GM19438 (cell line): ENCODE measurements at regions not wholly inside any gene's neighbourhood (a gene's known extent, or its start where the extent isn't known, plus 50 kb on each side); places are given as distances from the start of the nearest gene placed in this dataset.
"Not testable (repeated sequence)": the region's sequence is repeated elsewhere in the genome, so short reads cannot be mapped to it uniquely, and the experiment has no call there.

Experiments used
- ATAC-seq: cut with Tn5 transposase; IDR thresholded peaks from one replicate; pipeline ENCODE4 v1.9.1; 2021; ENCODE audit warnings: low read depth; ENCODE audit not compliant: unreplicated experiment

DNA sequence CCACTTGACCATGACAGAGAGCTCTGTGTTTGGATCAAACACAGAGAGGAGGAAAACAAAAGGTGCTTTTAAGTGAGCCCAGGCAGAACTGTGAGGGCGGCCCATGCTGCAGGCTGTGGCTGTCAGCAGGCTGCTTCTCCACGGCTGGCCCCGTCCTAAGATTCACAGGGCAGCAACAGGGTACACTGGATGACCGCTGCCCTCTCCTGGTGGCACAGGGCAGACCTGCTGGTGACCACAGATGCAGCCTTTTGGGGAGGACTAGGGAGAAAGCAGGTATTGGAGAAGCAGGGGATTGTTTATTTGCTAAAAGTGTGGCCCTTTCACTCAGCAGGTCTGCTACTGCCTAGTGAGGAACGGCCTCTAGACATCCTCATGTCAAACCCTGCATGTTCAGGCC lies 183.7 kb downstream of the ADRA2C start:
- not testable (repeated sequence) for ATAC-seq

DNA sequence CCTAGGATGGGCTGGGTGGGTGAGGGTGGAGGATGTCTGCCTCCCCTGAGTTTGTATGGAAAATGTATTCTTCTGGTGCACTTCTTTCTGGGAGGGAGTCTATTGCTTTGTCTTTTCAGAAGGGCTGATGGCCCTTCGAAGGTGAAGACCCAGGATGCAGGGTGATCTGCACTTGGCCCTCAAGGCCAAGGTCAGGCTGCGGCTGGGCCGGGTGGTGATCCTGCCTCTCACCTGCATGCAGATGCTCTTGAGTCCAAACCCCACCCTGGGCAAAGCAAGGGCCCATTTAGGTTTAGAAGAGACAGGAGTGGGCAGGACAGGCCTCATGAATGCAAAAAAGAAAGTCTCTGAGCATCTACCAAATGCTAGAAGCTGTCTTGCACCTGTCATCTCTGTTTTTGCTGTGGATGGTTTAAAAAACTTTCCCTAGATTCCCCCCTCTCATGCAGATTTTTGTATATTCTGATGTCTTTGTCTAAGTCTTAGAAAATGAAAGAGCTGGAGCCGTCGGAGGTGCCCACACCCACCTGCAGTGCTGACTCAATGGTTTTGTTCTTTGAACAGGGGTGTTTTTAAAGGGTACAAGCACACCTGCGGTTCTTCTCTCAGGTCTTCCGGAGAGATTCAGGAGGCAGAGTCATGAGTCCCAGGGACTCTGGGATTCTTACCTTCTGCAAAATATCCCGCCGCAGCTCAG lies 186.4 kb downstream of the ADRA2C start:
- not testable (repeated sequence) for ATAC-seq

DNA sequence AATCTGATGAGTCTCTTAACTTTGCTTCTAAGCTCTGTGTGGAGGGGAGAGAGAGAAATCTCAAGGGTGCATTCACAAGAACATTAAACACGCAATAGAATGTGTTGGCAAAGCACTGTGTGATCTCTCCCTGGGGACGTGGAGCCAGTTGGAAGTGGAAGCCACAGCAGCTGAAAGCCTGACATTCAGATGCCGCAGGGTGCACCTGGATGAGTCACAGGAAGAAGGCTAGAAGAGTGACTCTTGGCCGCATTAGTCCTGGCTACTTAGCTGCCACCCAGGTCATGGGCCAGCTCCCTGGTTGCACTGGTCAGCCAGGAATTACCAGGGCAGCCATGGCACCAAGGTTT lies 186.9 kb downstream of the ADRA2C start:
- ATAC-seq, result not testable (repeated sequence)

DNA sequence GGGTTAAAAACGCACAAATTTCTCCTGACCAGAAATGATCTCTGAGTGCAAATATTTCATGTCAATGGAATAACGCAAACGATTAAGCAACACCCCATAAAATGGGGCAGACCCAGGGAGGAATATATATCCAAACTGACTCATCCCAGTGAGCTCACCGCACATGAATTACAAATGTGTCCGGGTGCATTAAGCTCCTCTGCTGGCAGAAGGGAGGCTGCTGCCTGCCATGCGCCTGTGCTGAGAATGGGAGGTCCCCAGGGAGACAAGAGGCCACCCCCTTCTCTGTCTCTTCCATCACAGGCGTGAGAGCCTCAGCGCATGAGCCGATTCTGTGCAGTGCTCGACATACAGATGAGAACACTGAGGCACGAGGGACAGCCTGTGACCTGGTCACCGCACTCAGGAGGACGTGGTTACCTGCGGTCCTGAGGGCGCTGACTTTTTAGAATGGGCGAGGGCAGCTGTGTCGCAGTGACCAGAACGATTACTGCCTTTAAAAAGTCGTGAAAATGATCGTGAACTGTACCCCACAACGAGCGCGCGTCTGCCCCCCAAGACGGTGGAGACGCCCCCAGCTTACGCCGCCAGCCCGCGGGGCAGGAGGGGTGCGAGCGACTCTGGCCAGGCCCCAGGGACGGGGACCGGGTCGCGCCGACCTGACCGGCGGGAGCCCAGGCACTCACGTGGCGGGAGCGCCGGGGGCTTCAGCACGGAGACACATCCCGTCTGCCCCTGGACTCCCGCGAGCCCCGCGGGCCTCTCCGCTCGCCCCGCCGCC lies 188.5 kb downstream of the ADRA2C start:
- ATAC-seq, result not testable (repeated sequence)

DNA sequence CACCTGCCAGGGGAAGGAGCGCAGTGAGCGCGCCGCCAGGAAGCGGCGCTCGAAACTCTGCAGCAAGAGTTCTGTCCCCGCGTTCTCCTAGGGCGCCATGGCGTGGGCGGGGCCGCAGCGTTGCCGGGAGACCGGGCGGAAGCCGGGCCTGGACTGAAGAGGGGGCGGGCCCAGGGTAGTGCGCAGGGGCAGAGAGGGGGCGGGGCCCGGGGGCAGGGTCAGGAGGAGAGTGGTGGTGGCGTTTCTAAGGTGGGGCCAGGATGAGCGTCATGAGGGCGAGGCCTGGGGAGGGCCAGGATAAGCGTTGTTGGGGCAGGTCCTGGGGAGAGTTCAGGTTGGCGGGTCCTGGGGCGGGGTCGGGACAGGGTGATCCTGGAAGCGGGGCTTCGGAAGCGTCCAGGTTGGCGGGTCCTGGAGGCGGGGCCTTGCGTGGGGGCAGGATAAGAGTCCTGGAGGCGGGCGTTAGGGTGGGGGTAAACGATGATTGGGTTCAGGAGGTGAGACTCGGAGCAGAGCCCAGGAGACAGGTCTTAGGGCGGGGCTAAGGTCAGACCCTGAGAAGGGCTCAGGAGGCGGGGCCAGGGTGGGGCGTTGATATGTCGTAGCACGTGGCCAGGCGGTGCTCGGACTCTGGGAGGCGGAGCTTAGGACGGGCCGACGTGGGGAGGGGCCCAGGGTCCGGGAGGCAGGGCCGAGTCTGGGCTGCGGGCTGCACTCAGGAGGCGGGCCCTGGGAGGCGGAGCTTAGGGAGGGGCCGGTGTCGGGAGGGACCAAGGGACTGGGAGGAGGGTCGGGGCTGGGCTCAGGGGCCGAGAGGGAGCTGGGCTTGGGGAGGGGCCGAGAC lies 189.4 kb downstream of the ADRA2C start:
- peak; percentile 99 for ATAC-seq

DNA sequence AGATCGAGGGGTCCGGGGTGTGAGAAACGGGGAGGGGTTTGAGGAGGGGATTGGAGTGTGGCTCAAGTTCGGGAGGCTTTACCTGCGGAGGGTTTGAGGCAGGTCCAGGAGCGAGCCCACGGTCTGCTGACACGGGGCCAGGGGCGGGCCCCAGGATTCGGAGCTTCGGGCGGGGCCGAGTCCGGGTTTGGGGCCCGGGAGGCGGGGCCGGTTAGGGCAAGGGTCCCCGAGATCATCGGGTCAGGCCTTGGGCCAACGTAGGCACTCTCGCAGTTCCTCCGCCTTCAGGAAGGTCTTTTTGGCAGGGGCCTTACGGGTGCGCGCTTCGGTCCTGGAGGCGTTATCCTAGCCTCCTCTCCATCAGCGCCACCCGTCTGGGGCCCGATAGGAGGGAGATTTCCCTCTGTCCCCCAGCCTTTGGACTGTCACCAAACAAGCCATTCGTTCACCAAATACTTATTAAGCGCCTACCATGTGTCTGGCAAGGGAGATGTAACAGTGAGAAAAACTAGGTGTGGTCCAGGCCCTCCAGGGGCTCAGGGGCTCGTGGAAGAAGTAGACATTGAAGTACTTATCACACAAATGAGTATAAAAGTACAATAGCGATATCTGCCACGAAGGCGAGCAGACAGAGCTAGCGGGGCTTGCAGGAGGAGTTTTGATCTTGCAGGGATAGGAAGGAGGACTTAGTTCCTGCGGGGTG lies 190.1 kb downstream of the ADRA2C start:
- ATAC-seq, result not testable (repeated sequence)

DNA sequence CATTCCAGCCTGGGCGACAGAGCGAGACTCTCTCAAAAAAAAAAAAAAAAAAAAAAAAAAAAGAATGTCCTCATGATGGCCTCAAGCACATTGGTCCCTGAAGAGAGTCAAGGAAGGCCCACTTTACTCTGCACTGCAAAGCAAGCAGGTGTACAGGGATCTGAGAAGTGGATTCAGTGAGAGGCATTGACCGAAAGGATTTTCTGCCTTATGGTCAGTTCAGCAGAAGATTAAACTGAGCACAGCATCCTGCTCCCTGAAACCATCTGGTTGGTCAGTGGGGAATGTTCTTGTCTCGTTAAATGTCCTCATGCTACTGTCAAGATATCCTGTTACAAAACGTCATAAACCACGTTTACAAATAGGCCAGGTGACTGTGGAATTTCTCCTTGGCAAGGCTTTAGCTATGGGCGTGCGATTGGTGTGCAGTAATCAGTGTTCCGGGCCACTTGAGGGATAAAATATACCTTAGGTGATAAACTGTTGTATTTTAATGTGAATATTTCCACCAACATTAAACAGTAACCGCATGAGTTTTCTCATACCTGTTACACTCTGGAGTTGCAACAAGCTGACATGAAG lies 195.0 kb downstream of the ADRA2C start:
- ATAC-seq, result not testable (repeated sequence)

DNA sequence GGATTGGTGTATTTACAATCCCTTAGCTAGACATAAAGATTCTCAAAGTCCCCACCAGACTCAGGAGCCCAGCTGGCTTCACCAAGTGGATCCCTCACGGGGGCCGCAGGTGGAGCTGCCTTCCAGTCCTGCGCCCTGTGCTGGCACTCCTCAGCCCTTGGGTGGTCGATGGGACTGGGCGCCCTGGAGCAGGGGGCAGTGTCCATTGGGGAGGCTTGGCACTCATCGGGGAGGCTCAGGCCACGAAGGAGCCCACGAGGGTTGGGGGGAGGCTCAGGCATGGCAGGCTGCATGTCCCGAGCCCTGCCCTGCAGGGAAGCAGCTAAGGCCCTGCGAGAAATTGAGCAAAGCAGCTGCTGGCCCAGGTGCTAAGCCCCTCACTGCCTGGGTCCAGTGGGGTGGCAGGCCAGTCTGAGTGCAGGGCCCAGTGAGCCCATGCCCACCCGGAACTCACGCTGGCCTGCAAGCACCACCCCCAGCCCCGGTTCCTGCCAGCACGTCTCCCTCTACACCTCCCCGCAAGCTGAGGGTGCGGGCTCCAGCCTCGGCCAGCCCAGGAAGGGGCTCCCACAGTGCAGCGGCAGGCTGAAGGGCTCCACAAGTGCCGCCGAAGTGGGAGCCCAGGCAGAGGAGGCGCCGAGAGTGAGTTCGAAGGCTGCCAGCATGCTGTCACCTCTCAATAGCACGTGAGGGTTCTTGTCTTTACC lies 198.5 kb downstream of the ADRA2C start:
- not testable (repeated sequence) for ATAC-seq

DNA sequence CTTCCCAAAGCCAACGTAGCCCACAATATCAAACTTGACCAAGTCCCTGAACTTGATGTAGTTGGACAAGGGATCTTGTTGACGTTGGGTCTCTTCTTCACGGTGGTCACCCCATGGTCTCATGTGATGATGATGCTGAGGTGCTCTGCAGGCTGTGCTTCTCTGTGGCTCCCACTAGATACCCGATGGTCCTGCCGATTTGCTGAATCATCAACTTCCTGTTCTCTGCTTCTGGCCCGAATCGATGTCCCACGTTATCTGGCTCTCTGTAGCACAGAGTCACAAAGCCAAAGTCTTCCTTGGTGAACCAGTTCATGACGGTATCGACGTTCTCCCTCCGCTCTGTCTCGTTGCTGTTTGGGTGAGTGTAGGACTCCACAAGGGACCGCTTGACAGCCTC lies 201.0 kb downstream of the ADRA2C start:
- ATAC-seq, result not testable (repeated sequence)

DNA sequence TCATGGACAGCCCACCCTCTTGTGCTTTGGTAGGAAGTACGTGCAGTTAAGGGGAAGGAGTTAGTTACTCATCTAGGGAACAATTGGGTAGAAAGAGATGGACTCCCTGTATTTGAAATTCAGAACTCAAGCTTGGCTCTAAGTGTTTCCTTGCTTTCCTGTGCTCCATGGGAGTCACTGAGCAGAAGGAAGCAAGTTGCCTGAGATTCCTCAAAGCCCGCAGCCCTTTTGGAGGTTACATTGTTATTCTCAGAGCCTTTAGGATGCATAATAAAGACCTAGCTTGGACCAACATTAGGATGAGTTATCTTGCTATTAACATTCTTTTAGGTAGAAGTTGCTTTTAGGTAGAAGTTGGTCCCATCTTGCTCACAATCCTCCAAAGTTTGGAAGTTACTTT lies 206.4 kb downstream of the ADRA2C start:
- ATAC-seq, result not testable (repeated sequence)

DNA sequence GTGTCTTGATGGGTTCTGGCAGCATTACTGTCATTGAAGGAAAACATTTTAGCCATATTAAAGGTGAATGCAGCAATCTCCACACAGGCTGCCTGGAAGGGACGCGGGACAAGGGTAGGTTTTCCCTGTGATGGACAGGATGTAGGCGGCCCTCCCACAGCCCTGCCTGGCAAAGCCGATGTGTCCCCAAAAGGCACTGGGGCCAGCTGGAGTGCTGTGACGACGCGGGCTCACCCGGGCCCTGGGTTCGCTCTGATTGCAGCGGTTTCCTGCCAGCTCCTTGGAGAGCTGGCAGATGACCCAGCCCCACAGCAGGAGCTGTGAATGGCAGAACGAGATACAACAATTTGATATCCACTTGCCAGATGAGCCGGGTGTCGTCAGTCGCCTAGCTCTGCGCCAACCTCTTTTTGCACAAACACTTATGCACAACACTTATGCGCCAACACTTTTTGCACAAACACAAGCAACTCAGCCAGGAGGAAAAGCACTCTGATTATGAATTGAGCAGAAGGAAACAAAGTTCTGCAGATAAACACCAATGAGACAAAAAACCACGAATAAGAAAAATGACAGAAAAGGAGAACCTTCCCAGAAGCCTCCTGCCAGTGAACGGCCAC lies 207.5 kb downstream of the ADRA2C start:
- ATAC-seq, result not testable (repeated sequence)

DNA sequence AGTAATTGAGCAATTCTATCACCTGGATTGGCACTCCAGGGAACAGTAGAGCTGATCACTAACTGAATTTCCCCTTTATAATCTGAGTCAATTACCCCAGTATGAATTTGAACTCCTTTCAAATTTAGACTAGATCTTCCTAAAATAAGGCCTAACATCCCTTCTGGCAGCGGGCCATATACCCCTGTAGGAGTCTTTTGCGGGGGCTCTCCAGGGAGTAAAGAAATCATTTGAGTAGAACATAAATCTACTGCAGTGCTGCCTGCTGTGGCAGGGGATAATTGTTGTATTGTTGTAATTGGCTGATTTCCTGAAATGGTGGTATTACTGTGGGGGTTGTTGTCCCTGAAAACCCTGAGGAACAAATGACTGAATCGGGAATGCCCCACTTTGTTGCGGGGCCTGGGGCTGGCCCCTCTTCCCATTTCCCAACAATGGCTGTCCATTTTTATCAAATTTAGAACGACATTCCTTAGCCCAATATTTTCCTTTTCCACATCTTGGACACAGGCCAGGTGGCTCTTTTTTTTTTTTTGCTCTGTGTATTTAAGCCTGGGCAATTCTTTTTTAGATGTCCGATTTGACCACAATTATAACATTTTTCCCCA lies 217.4 kb downstream of the ADRA2C start:
- not testable (repeated sequence) for ATAC-seq

DNA sequence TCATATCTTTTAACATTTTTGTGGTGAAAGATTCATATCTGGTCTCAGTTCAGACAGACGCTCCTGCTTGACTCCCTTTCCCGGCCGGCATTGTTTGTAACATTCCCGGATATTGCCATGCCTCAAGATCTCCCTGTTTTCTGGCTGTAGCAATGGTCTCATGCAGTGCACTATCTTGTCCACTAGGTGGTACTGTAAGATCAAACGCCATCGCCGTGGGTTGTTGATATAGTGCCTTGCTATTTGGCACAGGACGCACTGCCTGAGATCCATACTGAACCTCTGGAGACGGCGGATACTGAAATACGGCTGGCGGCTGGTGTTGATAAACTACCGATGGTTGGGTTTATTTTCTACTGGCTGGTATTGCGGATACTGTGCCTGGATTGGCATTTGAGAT lies 218.6 kb downstream of the ADRA2C start:
- ATAC-seq, result not testable (repeated sequence)

DNA sequence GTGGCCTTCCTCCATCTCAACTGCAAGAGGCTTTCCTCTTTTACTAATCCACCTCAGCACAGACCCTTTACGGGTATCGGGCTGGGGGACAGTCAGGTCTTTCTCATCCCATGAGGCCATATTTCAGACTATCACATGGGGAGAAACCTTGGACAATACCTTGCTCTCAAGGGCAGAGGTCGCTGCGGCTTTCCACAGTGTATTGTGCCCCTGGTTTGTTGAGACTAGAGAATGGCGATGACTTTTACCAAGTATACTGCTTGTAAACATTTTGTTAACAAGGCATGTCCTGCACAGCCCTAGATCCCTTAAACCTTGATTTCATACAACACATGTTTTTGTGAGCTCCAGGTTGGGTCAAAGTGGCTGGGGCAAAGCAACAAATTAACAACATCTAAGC lies 220.2 kb downstream of the ADRA2C start:
- ATAC-seq, result not testable (repeated sequence)

DNA sequence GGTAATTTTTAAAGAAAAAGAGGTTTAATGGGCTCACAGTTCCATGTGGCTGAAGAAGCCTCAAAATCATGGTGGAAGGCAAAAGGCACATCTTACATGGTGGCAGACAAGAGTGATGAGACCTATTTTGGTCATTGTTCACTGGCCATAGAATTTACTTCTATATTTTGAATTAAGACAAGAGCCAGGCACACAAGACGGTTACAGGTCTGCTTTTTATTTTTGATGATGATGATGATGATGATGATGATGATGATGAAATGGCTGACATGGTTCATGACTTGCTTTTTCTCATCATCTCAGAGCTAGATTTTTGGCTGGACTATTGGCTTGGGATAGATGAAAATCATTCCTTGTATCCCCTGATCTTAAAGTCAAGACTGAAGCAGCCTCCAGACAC lies 229.3 kb downstream of the OTOP1 start:
- ATAC-seq, result not testable (repeated sequence)

DNA sequence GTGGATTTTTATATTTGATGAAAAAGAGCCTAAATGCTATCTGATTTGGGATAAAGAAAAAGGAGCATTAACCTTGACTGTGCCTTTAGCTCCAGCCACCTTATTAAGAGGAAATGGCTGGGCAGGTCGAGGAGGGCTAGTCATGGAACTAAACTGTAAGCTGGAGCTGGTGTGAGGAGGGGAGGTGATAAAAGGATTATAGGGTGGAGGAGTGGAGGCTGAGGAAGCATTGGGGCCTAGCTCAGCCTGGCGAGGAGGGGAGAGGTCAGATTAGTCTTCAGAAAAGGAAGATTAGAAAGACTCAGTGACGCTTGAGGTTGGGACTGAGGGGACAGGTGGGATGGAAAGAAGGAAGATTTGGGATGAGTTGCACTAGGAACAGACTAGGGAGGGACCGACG lies 222.7 kb downstream of the OTOP1 start:
- not testable (repeated sequence) for ATAC-seq

DNA sequence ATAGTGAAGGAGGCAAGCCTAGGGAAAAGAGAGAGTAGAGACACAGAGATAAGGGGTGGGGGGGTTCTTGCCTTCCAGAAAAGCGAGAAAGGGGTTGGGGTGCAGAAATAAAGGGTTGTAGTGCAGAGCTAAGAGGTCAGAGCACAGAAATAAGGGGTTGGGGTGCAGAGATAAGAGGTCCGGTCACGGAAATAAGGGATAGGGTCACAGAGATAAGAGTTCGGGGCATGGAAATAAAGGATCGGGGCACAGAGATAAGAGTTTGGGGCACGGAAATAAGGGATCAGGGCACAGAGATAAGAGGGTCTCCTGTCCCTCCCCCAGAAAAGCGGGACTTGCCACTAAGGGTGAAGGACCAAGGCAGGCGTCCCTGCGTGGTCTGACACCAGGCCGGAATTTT lies 222.0 kb downstream of the OTOP1 start:
- ATAC-seq, result not testable (repeated sequence)

DNA sequence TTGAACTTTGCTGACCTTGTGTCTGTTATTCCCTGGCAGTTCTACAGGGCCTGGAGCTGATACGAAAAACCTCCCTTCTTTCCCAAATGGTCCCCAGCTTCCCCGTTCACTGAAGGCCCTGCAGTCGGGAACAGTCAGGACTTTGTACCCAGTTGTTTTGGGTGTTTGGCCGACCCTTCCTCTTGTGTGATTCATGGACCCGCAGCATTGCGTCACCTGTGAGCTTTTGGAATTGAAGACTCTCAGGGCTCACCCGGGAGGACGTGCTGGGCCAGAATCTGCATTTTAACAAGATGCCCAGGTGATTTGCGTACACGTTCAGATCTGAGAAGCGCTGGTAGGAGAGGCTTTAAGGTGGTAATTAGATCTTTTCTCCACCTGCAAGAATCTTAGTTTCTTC lies 220.4 kb downstream of the OTOP1 start:
- not testable (repeated sequence) for ATAC-seq

DNA sequence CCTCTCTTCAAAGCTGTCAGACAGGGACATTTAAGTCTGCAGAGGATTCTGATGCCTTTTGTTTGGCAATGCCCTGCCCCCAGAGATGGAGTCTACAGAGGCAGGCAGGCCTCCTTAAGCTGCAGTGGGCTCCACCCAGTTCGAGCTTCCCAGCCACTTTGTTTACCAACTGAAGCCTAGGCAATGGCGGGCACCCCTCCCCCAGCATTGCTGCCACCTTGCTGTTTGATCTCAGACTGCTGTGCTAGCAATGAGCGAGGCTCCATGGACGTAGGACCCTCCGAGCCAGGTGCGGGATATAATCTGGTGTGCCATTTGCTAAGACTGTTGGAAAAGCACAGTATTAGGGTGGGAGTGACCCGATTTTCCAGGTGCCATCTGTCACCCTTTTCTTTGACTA lies 207.7 kb downstream of the OTOP1 start:
- not testable (repeated sequence) for ATAC-seq
